Osteoblast (primary cell): ENCODE measurements at regions not wholly inside any gene's neighbourhood (a gene's known extent, or its start where the extent isn't known, plus 50 kb on each side); places are given as distances from the start of the nearest gene placed in this dataset.

Source experiments
- DNase-seq: peaks from one replicate; pipeline ENCODE4 v3.0.0; 2011; ENCODE audit warnings: low spot score, mixed read lengths; ENCODE audit not compliant: insufficient read length; ENCODE audit errors: missing footprints
- H2AFZ ChIP-seq: 2 replicates; pipeline ENCODE4 v1.6.0; 2011; ENCODE audit warnings: mild to moderate bottlenecking, low read length
- H3K27ac ChIP-seq: 2 replicates; pipeline ENCODE4 v1.5.1; 2011; ENCODE audit warnings: mild to moderate bottlenecking, low read depth, low read length, moderate library complexity
- H3K27me3 ChIP-seq: 2 replicates; pipeline ENCODE4 v1.6.0; 2012; ENCODE audit warnings: mild to moderate bottlenecking, control low read depth, inconsistent platforms, low read length, moderate library complexity; ENCODE audit not compliant: insufficient read depth
- H3K36me3 ChIP-seq: 2 replicates; pipeline ENCODE4 v1.5.1; 2011; ENCODE audit warnings: mild to moderate bottlenecking, low read length, control low read depth, moderate library complexity; ENCODE audit not compliant: insufficient read depth
- H3K4me1 ChIP-seq: 2 replicates; pipeline ENCODE4 v1.5.1; 2011; ENCODE audit warnings: mild to moderate bottlenecking, low read length, control low read depth, moderate library complexity; ENCODE audit not compliant: insufficient read depth
- H3K4me2 ChIP-seq: 2 replicates; pipeline ENCODE4 v1.6.0; 2011; ENCODE audit warnings: mild to moderate bottlenecking, low read length; ENCODE audit not compliant: insufficient read depth
- H3K4me3 ChIP-seq: fragments of 200-600 bp; sonication (generic); 3 replicates; pipeline ENCODE4 v1.5.1; 2012; ENCODE audit warnings: mild to moderate bottlenecking, low read length, inconsistent platforms; ENCODE audit not compliant: insufficient read depth
- H3K79me2 ChIP-seq: 2 replicates; pipeline ENCODE4 v1.6.0; 2012; ENCODE audit warnings: mild to moderate bottlenecking, low read length, control low read depth, inconsistent platforms; ENCODE audit not compliant: insufficient read depth
- H3K9me3 ChIP-seq: 2 replicates; pipeline ENCODE4 v1.5.1; 2011; ENCODE audit warnings: low read depth, low read length, control low read depth
- H4K20me1 ChIP-seq: 2 replicates; pipeline ENCODE4 v1.6.0; 2012; ENCODE audit warnings: mild to moderate bottlenecking, low read length, control low read depth; ENCODE audit not compliant: insufficient read depth
- CTCF ChIP-seq: IDR thresholded peaks from 2 replicates; pipeline ENCODE4 v1.5.1; 2011; ENCODE audit warnings: mild to moderate bottlenecking, low read depth, low read length, moderate library complexity; ENCODE audit errors: extremely low read depth

GRCh38 chr5:3905031-3905430 lies 309.4 kb downstream of the IRX1 start:
- no peak for TF ChIP-seq CTCF

GRCh38 chr5:3905521-3905920 lies 309.9 kb downstream of the IRX1 start:
- Histone ChIP-seq H3K4me2 (no peak overlapping the region), H3K4me3 (no peak overlapping the region), H3K36me3 (no peaks in the 10 kb centered on the region), H3K4me1 (no peaks in the 10 kb centered on the region), H3K79me2 (no peaks in the 10 kb centered on the region), H4K20me1 (no peaks in the 10 kb centered on the region), H2AFZ (no peak overlapping the region), H3K27me3 (no peaks in the 10 kb centered on the region), H3K27ac (no peak overlapping the region), H3K9me3 (peaks cover 2% of the 10 kb centered on the region)
- no peak for TF ChIP-seq CTCF
- DNase-seq = no peak

More at GRCh38 chr5:3905031-3905430, 309.4 kb downstream of the IRX1 start:
- H3K79me2 ChIP-seq = no peaks in the 10 kb centered on the region
- H3K4me3 ChIP-seq = no peak overlapping the region
- no peaks in the 10 kb centered on the region for H3K27me3 ChIP-seq
- H3K9me3 ChIP-seq = peaks cover 2% of the 10 kb centered on the region
- H3K27ac ChIP-seq = no peak overlapping the region
- no peak overlapping the region for H3K4me2 ChIP-seq
- no peaks in the 10 kb centered on the region for H3K36me3 ChIP-seq
- H2AFZ ChIP-seq = no peak overlapping the region
- H4K20me1 ChIP-seq = no peaks in the 10 kb centered on the region
- no peaks in the 10 kb centered on the region for H3K4me1 ChIP-seq
- no peak for DNase-seq

GRCh38 chr5:3911111-3911510 lies 315.5 kb downstream of the IRX1 start:
- Histone ChIP-seq H3K36me3 (no peaks in the 10 kb centered on the region), H3K9me3 (peaks cover 5% of the 10 kb centered on the region), H3K4me1 (no peaks in the 10 kb centered on the region), H3K4me2 (no peak overlapping the region), H4K20me1 (no peaks in the 10 kb centered on the region), H3K4me3 (no peak overlapping the region), H3K27me3 (no peaks in the 10 kb centered on the region), H3K79me2 (no peaks in the 10 kb centered on the region), H2AFZ (no peak overlapping the region), H3K27ac (no peak overlapping the region)
- DNase-seq = no peak
- no peak for TF ChIP-seq CTCF

GRCh38 chr5:3911773-3912172 lies 316.1 kb downstream of the IRX1 start:
- peaks cover 5% of the 10 kb centered on the region for H3K9me3 ChIP-seq
- no peaks in the 10 kb centered on the region for H3K79me2 ChIP-seq
- no peaks in the 10 kb centered on the region for H3K4me1 ChIP-seq
- H2AFZ ChIP-seq = no peak overlapping the region
- no peak overlapping the region for H3K4me2 ChIP-seq
- H4K20me1 ChIP-seq = no peaks in the 10 kb centered on the region
- H3K27ac ChIP-seq = no peak overlapping the region
- DNase-seq = no peak
- H3K4me3 ChIP-seq = no peak overlapping the region
- no peak for TF ChIP-seq CTCF
- no peaks in the 10 kb centered on the region for H3K36me3 ChIP-seq
- H3K27me3 ChIP-seq = no peaks in the 10 kb centered on the region
